OCI-LY7 (cell line): ENCODE measurements at regions not wholly inside any gene's neighbourhood (a gene's known extent, or its start where the extent isn't known, plus 50 kb on each side); places are given as distances from the start of the nearest gene placed in this dataset.

Experiments used
- BruUV-seq: library from RNA; stranded (reverse); fragments of 400-500 nt; replicated peaks from 2 replicates; lab custom pipeline; 2021; lab: Mats Ljungman, UMichigan
- CTCF ChIA-PET: fragments of 300-600 bp; sonication (Branson Sonifier 250); formaldehyde crosslinking; loops from one replicate; lab custom pipeline; 2022; ENCODE audit warnings: antibody characterized with exemption; ENCODE audit not compliant: unreplicated experiment; lab: Charles Lee
- POLR2A ChIA-PET: fragments of 300-600 bp; sonication (Branson Sonifier 250); formaldehyde crosslinking; loops from one replicate; lab custom pipeline; 2022; ENCODE audit warnings: antibody characterized with exemption; lab: Charles Lee
- DNase-seq: peaks from one replicate; pipeline ENCODE4 v3.0.0-alpha.2; 2015; ENCODE audit warnings: low spot score
- H2AFZ ChIP-seq: fragments of 200-600 bp; sonication (generic), shearing (Covaris generic); 2 replicates; pipeline ENCODE4 v1.6.1; 2014; ENCODE audit warnings: mild to moderate bottlenecking, antibody characterized with exemption, low read length, moderate library complexity
- H3K27ac ChIP-seq: fragments of 200-600 bp; sonication (generic); 2 replicates; pipeline ENCODE4 v1.5.1; 2014; ENCODE audit warnings: mixed run types, low read depth, mild to moderate bottlenecking, moderate library complexity, low read length, inconsistent platforms; ENCODE audit not compliant: poor library complexity, severe bottlenecking
- H3K36me3 ChIP-seq: fragments of 200-600 bp; sonication (generic); 2 replicates; pipeline ENCODE4 v1.6.1; 2014; ENCODE audit warnings: mild to moderate bottlenecking, antibody characterized with exemption, low read length, moderate library complexity, mixed read lengths; ENCODE audit not compliant: insufficient read depth
- H3K4me1 ChIP-seq: fragments of 200-600 bp; sonication (generic); 2 replicates; pipeline ENCODE4 v1.5.1; 2014; ENCODE audit warnings: mild to moderate bottlenecking, low read length; ENCODE audit not compliant: insufficient read depth, poor library complexity, severe bottlenecking
- H3K4me2 ChIP-seq: fragments of 200-600 bp; sonication (generic); 2 replicates; pipeline ENCODE4 v1.6.1; 2014; ENCODE audit warnings: mild to moderate bottlenecking, low read length
- H3K4me3 ChIP-seq: fragments of 200-600 bp; sonication (generic); 2 replicates; pipeline ENCODE4 v1.5.1; 2014; ENCODE audit warnings: mild to moderate bottlenecking, low read depth, low read length; ENCODE audit not compliant: poor library complexity, severe bottlenecking
- H3K79me2 ChIP-seq: fragments of 200-600 bp; sonication (generic); 2 replicates; pipeline ENCODE4 v1.6.1; 2016; ENCODE audit warnings: low read depth, mild to moderate bottlenecking, low read length, moderate library complexity, mixed read lengths; ENCODE audit not compliant: insufficient read depth
- H3K9me2 ChIP-seq: fragments of 200-600 bp; sonication (generic); 2 replicates; pipeline ENCODE4 v1.6.1; 2016; ENCODE audit warnings: mild to moderate bottlenecking, low read length, mixed read lengths; ENCODE audit not compliant: insufficient read depth
- H3K9me3 ChIP-seq: fragments of 200-600 bp; sonication (generic); 2 replicates; pipeline ENCODE4 v1.6.1; 2014; ENCODE audit warnings: mild to moderate bottlenecking, mixed run types, low read length, mixed read lengths
- H4K20me1 ChIP-seq: fragments of 200-600 bp; sonication (generic); 2 replicates; pipeline ENCODE4 v1.6.1; 2014; ENCODE audit warnings: mild to moderate bottlenecking, antibody characterized with exemption, low read length, moderate library complexity, mixed read lengths; ENCODE audit not compliant: insufficient read depth
- EZH2phosphoT487 ChIP-seq: fragments of 200-600 bp; sonication (generic); IDR thresholded peaks from 2 replicates; pipeline ENCODE4 v1.6.1; 2018; ENCODE audit warnings: low read depth, borderline replicate concordance, mild to moderate bottlenecking, mixed run types, antibody characterized with exemption, low read length, moderate library complexity, mixed read lengths
- intact Hi-C: fragments of 100-400 bp; cut with micrococcal nuclease; formaldehyde crosslinking; loops from one replicate; pipeline ENCODE4 v1.10.0; 2022; ENCODE audit not compliant: unreplicated experiment
- TF ChIP-seq, protein P1 (sequence below): fragments of 200-600 bp; sonication (generic); conservative IDR thresholded peaks from 2 replicates; pipeline ENCODE4 v1.5.1; 2014; ENCODE audit warnings: mild to moderate bottlenecking, antibody characterized with exemption, low read length, moderate library complexity, mixed read lengths

- Histone ChIP-seq H3K4me1 (no peaks in the 10 kb centered on the region), H4K20me1 (no peaks in the 10 kb centered on the region), H3K36me3 (no peaks in the 10 kb centered on the region), H3K4me3 (no peak overlapping the region), H3K79me2 (no peaks in the 10 kb centered on the region), H2AFZ (no peak overlapping the region), H3K4me2 (no peak overlapping the region), H3K27ac (no peak overlapping the region), H3K9me3 (no peaks in the 10 kb centered on the region), H3K9me2 (no peaks in the 10 kb centered on the region)
- intact Hi-C loops, result no loop called here
- no peak for DNase-seq
- ChIA-PET POLR2A (no interaction called here), CTCF (no interaction called here)
- BruUV-seq, result no TSS peak
- TF ChIP-seq EZH2phosphoT487, result no peak
- TF ChIP-seq, protein P1, sequence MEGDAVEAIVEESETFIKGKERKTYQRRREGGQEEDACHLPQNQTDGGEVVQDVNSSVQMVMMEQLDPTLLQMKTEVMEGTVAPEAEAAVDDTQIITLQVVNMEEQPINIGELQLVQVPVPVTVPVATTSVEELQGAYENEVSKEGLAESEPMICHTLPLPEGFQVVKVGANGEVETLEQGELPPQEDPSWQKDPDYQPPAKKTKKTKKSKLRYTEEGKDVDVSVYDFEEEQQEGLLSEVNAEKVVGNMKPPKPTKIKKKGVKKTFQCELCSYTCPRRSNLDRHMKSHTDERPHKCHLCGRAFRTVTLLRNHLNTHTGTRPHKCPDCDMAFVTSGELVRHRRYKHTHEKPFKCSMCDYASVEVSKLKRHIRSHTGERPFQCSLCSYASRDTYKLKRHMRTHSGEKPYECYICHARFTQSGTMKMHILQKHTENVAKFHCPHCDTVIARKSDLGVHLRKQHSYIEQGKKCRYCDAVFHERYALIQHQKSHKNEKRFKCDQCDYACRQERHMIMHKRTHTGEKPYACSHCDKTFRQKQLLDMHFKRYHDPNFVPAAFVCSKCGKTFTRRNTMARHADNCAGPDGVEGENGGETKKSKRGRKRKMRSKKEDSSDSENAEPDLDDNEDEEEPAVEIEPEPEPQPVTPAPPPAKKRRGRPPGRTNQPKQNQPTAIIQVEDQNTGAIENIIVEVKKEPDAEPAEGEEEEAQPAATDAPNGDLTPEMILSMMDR, result no peak
Observed at GRCh38 chr5:6255956-6256355, 122.4 kb downstream of the MED10 start.

- H3K9me2 ChIP-seq, result no peaks in the 10 kb centered on the region
- H3K27ac ChIP-seq, result no peak overlapping the region
- no peak overlapping the region for H2AFZ ChIP-seq
- H3K4me1 ChIP-seq, result no peaks in the 10 kb centered on the region
- H3K4me3 ChIP-seq, result no peak overlapping the region
- intact Hi-C loops, result no loop called here
- POLR2A ChIA-PET, result no interaction called here
- DNase-seq, result no peak
- no peaks in the 10 kb centered on the region for H4K20me1 ChIP-seq
- CTCF ChIA-PET, result no interaction called here
- no TSS peak for BruUV-seq
- H3K4me2 ChIP-seq, result no peak overlapping the region
- no peaks in the 10 kb centered on the region for H3K79me2 ChIP-seq
- TF ChIP-seq, protein P1, result no peak
- TF ChIP-seq EZH2phosphoT487, result no peak
- H3K36me3 ChIP-seq, result no peaks in the 10 kb centered on the region
- no peaks in the 10 kb centered on the region for H3K9me3 ChIP-seq
Observed at GRCh38 chr5:6253846-6254245, 124.5 kb downstream of the MED10 start.

GRCh38 chr5:6253281-6253680 is 125.1 kb downstream of the MED10 start:
- Histone ChIP-seq H3K79me2 (no peaks in the 10 kb centered on the region), H3K4me1 (no peaks in the 10 kb centered on the region), H3K36me3 (no peaks in the 10 kb centered on the region), H4K20me1 (no peaks in the 10 kb centered on the region), H3K4me2 (no peak overlapping the region), H3K27ac (no peak overlapping the region), H3K4me3 (no peak overlapping the region), H2AFZ (no peak overlapping the region), H3K9me2 (no peaks in the 10 kb centered on the region), H3K9me3 (no peaks in the 10 kb centered on the region)
- no peak for TF ChIP-seq EZH2phosphoT487
- TF ChIP-seq, protein P1, result no peak
- BruUV-seq, result no TSS peak
- intact Hi-C loops, result no loop called here
- no peak for DNase-seq
- ChIA-PET CTCF (no interaction called here), POLR2A (no interaction called here)
